Activated naive CD8-positive, alpha-beta T cell treated with anti-CD3 and anti-CD28 coated beads, Interleukin-2, amount 10 ng/mL, durations not matched to agents 7 days and 5 days (primary cell): ENCODE measurements at regions not wholly inside any gene's neighbourhood (a gene's known extent, or its start where the extent isn't known, plus 50 kb on each side); places are given as distances from the start of the nearest gene placed in this dataset.
"Not testable (repeated sequence)": the region's sequence is repeated elsewhere in the genome, so short reads cannot be mapped to it uniquely, and the experiment has no call there.

Source experiments
- ATAC-seq: fragments of 150-1000 bp; cut with Tn5 transposase; one replicate; pipeline ENCODE4 v1.10.0; 2021; ENCODE audit warnings: low read depth, moderate library complexity
- POLR2A ChIA-PET: fragments of 350-600 bp; sonication (Branson Sonifier 250); formaldehyde crosslinking; loops from one replicate; lab custom pipeline; 2021; ENCODE audit warnings: antibody characterized with exemption; lab: Charles Lee
- DNase-seq: peaks from one replicate; pipeline ENCODE4 v3.0.0; 2021
- H3K27ac Mint-ChIP-seq: one replicate; pipeline ENCODE4 v1.8.0; 2022; ENCODE audit warnings: mild to moderate bottlenecking, mixed read lengths
- H3K27me3 Mint-ChIP-seq: one replicate; pipeline ENCODE4 v1.8.0; 2022; ENCODE audit warnings: mild to moderate bottlenecking, moderate library complexity, mixed read lengths
- H3K36me3 Mint-ChIP-seq: one replicate; pipeline ENCODE4 v1.8.0; 2021; ENCODE audit warnings: mild to moderate bottlenecking, mixed read lengths
- H3K4me1 Mint-ChIP-seq: one replicate; pipeline ENCODE4 v1.8.0; 2021; ENCODE audit warnings: mixed read lengths
- H3K4me3 Mint-ChIP-seq: one replicate; pipeline ENCODE4 v1.8.0; 2022; ENCODE audit warnings: mild to moderate bottlenecking, moderate library complexity, mixed read lengths
- H3K9me3 Mint-ChIP-seq: one replicate; pipeline ENCODE4 v1.8.0; 2021; ENCODE audit warnings: mixed read lengths

DNA sequence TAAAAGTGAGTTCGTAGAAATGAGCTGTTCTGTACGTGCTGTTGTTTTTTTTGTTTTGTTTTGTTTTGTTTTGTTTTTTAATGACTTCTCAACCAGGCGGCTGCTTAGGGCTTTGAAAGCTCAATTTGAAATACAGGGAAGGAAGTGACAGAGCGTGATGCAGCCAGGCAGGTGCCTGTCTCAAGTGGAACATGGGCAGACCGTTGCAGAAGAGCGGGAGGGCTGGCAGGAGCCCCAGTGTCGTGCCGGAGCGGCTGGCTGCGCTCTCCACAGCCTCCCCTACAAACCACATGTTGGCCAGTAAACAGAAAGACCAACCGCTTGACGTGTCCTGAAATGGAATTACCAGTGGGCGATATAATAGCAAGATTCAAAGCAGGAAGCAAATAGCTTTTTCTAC, 164.9 kb upstream of the RREB1 start:
- Mint-ChIP-seq H3K4me1 (peaks cover 9% of the 10 kb centered on the region), H3K27ac (peak overlapping the region; percentile 20), H3K36me3 (no peaks in the 10 kb centered on the region), H3K27me3 (peaks cover 2% of the 10 kb centered on the region), H3K4me3 (peak overlapping the region; percentile 67), H3K9me3 (no peaks in the 10 kb centered on the region)
- POLR2A ChIA-PET: no interaction called here
- peak; percentile 63 for ATAC-seq
- DNase-seq: no peak

DNA sequence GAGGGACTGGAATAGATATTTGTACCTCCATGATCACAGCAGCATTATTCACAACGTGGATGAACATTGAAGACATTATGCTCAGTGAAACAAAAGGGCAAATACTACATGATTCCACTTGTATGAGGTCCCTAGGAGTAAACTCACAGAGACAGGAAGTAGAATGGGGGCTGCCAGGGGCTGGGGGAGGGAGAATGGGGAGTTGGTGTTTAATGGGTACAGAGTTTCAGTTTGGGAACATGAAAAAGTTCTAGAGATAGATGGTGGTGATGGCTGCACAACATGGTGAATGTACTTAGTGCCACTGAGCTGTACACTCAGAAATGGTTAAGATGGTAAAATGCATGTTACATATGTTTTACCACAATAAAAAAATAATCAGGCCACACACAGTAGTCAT, 164.3 kb upstream of the RREB1 start:
- Mint-ChIP-seq H3K27me3 (peaks cover 2% of the 10 kb centered on the region), H3K36me3 (no peaks in the 10 kb centered on the region), H3K4me3 (no peak overlapping the region), H3K9me3 (no peaks in the 10 kb centered on the region), H3K4me1 (peaks cover 9% of the 10 kb centered on the region), H3K27ac (peak overlapping the region; percentile 47)
- POLR2A ChIA-PET: no interaction called here
- ATAC-seq: no peak
- DNase-seq: no peak

DNA sequence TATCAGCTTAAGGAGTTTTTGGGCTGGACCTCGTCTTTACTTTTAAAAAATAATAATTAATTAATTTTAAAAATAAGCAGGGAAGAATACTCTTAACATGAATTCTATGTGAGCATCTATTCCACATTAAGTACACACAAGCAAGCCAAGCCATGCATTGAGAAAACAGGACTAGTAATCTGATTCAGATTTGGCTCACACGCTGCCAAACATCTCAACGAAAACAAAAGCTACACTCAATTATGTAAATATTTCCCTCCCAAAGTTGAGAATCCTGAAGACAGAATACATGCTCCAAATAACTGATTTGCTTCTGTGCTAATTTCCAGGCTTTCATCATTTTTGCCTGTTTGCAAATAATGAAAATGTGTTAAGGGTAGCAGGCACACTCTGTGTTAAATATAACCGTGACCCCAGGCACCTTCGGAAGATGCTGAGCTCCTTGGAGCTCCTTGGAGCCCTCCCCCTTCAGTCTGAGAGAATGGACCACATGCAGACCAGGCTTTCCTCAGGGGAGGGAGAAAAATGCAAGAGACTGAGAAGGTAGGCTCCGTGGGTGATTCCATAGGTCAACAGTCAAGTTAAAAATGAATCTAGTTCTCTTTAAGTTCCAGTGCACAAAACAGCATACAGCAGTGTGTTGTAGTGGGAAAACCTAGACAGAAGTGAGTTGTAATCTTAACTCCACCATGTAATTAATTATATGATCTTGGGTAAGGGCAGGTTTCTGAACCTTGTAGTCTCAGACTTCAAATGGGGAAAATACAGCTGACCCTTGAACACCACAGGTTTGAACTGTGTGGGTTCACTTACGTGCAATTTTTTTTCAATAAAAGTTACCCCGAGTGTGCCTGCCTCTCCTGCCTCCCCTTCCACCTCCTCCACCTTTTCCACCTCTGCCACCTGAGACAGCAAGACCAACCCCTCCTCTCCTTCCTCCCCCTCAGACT, 161.3 kb upstream of the RREB1 start:
- Mint-ChIP-seq H3K36me3 (no peaks in the 10 kb centered on the region), H3K4me3 (no peak overlapping the region), H3K4me1 (peaks cover 9% of the 10 kb centered on the region), H3K27me3 (peaks cover 2% of the 10 kb centered on the region), H3K9me3 (peaks cover 6% of the 10 kb centered on the region), H3K27ac (no peak overlapping the region)
- POLR2A ChIA-PET: interaction anchor here (0.6 kb wide), 1 partner anchor 254 kb away, joined by 3 read pairs; no protein-coding TSS in a partner anchor
- DNase-seq (no peak), ATAC-seq (no peak)

GRCh38 chr6:6950373-6951145, 157.2 kb upstream of the RREB1 start:
- Mint-ChIP-seq H3K9me3 (peaks cover 7% of the 10 kb centered on the region), H3K27ac (no peak overlapping the region), H3K27me3 (peaks cover 1% of the 10 kb centered on the region), H3K4me1 (no peaks in the 10 kb centered on the region), H3K4me3 (no peak overlapping the region), H3K36me3 (no peaks in the 10 kb centered on the region)
- no peak for ATAC-seq
- no peak for DNase-seq
- POLR2A ChIA-PET: no interaction called here

DNA sequence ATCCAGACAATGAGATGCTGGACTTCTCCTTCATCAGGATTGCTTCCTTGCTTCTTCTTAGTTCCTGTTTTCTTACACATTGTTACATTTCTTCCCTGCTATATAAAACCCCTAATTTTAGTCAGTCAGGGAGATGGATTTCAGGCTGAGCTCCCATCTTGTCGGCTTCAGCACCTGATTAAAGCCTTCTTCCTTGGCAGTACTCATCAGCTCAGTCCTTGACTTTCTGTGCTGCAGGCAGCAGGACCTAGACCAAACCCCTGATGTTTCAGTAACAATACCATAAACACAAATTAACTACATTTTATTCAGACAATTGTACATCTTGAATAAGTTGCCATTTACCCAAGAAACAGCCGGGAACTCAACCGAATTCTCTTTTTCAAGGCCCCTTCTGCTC, 156.4 kb upstream of the RREB1 start:
- DNase-seq: no peak
- POLR2A ChIA-PET: no interaction called here
- H3K27ac Mint-ChIP-seq: no peak overlapping the region
- H3K36me3 Mint-ChIP-seq: no peaks in the 10 kb centered on the region
- no peaks in the 10 kb centered on the region for H3K4me1 Mint-ChIP-seq
- no peak overlapping the region for H3K4me3 Mint-ChIP-seq
- H3K27me3 Mint-ChIP-seq: no peaks in the 10 kb centered on the region
- no peak for ATAC-seq
- H3K9me3 Mint-ChIP-seq: peaks cover 7% of the 10 kb centered on the region

DNA sequence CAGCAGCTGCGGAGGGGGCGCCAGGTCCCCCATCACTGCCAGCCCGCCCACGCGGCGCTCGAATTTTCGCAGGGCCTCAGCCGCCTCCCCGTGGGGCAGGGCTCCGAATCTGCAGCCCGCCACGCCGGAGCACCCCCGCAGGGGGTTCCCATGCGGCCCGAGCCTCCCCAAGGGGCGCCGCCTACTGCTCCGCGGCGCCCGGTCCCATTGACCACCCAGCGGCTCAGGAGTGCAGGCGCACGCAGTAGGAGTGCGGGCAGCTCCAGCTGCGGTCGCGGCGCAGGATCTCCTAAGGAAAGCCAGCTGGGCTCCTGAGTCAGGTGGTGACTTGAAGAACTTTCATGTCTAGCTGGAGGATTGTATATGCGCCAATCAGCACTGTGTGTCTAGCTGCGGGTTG, 155.3 kb upstream of the RREB1 start:
- no peaks in the 10 kb centered on the region for H3K4me1 Mint-ChIP-seq
- DNase-seq: no peak
- no peaks in the 10 kb centered on the region for H3K36me3 Mint-ChIP-seq
- no peaks in the 10 kb centered on the region for H3K27me3 Mint-ChIP-seq
- H3K27ac Mint-ChIP-seq: no peak overlapping the region
- peaks cover 7% of the 10 kb centered on the region for H3K9me3 Mint-ChIP-seq
- POLR2A ChIA-PET: no interaction called here
- ATAC-seq: no peak
- no peak overlapping the region for H3K4me3 Mint-ChIP-seq

GRCh38 chr6:6952927-6953326, 154.8 kb upstream of the RREB1 start:
- H3K27me3 Mint-ChIP-seq, H3K4me1 Mint-ChIP-seq, H3K9me3 Mint-ChIP-seq, H3K27ac Mint-ChIP-seq, DNase-seq, H3K4me3 Mint-ChIP-seq, POLR2A ChIA-PET, H3K36me3 Mint-ChIP-seq, ATAC-seq: not testable (repeated sequence)

GRCh38 chr6:6960571-6961251, 147.1 kb upstream of the RREB1 start:
- DNase-seq (no peak), ATAC-seq (no peak)
- Mint-ChIP-seq H3K4me3 (no peak overlapping the region), H3K27me3 (peaks cover 2% of the 10 kb centered on the region), H3K4me1 (no peaks in the 10 kb centered on the region), H3K27ac (no peak overlapping the region), H3K9me3 (peaks cover 2% of the 10 kb centered on the region), H3K36me3 (no peaks in the 10 kb centered on the region)
- POLR2A ChIA-PET: no interaction called here

- Mint-ChIP-seq H3K27ac (no peak overlapping the region), H3K4me1 (no peaks in the 10 kb centered on the region), H3K27me3 (peaks cover 2% of the 10 kb centered on the region), H3K4me3 (no peak overlapping the region), H3K9me3 (peaks cover 2% of the 10 kb centered on the region), H3K36me3 (no peaks in the 10 kb centered on the region)
- no peak for ATAC-seq
- DNase-seq: no peak
- POLR2A ChIA-PET: no interaction called here
Observed at GRCh38 chr6:6962086-6962485, 145.7 kb upstream of the RREB1 start.

GRCh38 chr6:6962699-6963098, 145.1 kb upstream of the RREB1 start:
- DNase-seq (no peak), ATAC-seq (no peak)
- Mint-ChIP-seq H3K36me3 (no peaks in the 10 kb centered on the region), H3K9me3 (peaks cover 2% of the 10 kb centered on the region), H3K27me3 (peaks cover 2% of the 10 kb centered on the region), H3K4me1 (no peaks in the 10 kb centered on the region), H3K4me3 (no peak overlapping the region), H3K27ac (no peak overlapping the region)
- POLR2A ChIA-PET: no interaction called here

DNA sequence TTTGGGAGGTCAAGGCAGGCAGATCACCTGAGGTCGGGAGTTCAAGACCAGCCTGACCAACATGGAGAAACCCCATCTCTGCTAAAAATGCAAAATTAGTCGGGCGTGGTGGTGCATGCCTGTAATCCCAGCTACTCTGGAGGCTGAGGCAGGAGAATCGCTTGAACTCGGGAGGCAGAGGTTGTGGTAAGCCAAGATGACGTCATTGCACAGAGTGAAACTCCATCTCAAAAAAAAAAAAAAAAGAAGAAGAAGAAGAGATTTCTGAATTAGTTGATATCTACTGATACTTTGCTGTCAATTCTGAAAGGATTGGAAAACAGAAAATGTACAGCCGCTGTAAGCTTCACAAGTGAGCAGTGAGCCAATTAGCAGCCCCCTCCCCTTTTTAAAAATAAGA, 144.4 kb upstream of the RREB1 start:
- POLR2A ChIA-PET: interaction anchor here (0.6 kb wide), 1 partner anchor 15 kb away, joined by 3 read pairs; no protein-coding TSS in a partner anchor
- DNase-seq, H3K9me3 Mint-ChIP-seq, H3K4me3 Mint-ChIP-seq, ATAC-seq, H3K27ac Mint-ChIP-seq, H3K4me1 Mint-ChIP-seq, H3K36me3 Mint-ChIP-seq, H3K27me3 Mint-ChIP-seq: not testable (repeated sequence)

DNA sequence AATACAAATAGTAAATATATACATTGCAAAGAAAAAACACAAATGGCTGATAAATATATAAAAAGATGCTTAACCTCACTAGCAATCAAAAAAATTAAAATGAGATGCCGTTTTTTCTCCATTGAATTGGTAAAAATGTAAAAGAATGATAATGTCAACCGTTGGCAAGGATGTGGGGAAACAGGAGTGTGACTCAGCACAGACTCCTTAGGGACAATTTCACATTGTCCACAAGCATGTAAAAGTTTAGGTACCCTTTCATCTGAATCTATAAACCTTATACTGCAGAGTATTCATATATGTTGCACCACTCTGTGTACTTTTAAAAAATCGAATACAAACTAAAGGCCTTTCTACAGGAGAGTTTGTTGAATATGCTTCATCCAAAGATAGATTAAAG, 143.1 kb upstream of the RREB1 start:
- no peaks in the 10 kb centered on the region for H3K36me3 Mint-ChIP-seq
- DNase-seq (no peak), ATAC-seq (no peak)
- no peaks in the 10 kb centered on the region for H3K4me1 Mint-ChIP-seq
- H3K27me3 Mint-ChIP-seq: peaks cover 2% of the 10 kb centered on the region
- no peak overlapping the region for H3K27ac Mint-ChIP-seq
- POLR2A ChIA-PET: no interaction called here
- peaks cover 2% of the 10 kb centered on the region for H3K9me3 Mint-ChIP-seq
- no peak overlapping the region for H3K4me3 Mint-ChIP-seq

GRCh38 chr6:6966127-6966526, 141.6 kb upstream of the RREB1 start:
- Mint-ChIP-seq H3K27ac (no peak overlapping the region), H3K27me3 (peaks cover 2% of the 10 kb centered on the region), H3K4me1 (no peaks in the 10 kb centered on the region), H3K9me3 (no peaks in the 10 kb centered on the region), H3K4me3 (no peak overlapping the region), H3K36me3 (no peaks in the 10 kb centered on the region)
- ATAC-seq: no peak
- POLR2A ChIA-PET: no interaction called here
- DNase-seq: no peak
